LNCAP (cell line): ENCODE measurements at regions not wholly inside any gene's neighbourhood (a gene's known extent, or its start where the extent isn't known, plus 50 kb on each side); places are given as distances from the start of the nearest gene placed in this dataset.
A peak's percentile ranks its signal among the peaks of the same experiment; 100 is the strongest.

Source experiments
- CTCF ChIP-seq: fragments of 450-650 bp; IDR thresholded peaks from 2 replicates; pipeline ENCODE4 v1.5.1; 2017; ENCODE audit warnings: mild to moderate bottlenecking

- TF ChIP-seq CTCF: peak; percentile 70
These were observed 559.8 kb downstream of the SPATA31A6 start for GRCh38 chr9:42743030-42743814.

DNA sequence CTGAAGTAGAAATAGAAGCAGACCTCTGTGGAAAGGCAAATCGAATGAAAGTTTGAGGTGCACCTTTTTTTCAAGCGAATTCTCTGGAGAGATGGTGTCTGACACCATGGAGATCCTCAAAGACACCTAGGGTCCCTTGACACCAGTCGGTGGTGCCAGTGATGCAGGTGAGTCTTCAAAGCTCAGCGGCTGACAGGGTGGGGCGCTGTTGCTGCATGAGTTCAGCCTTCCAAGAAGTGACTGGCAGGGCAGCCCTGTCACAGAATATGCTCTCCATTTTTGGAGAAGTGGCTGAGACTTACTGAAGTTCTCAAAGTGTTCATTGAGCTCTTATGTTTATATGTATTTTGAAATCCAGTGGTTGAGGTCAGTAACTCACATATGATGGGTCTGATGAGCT lies 575.9 kb downstream of the SPATA31A6 start:
- TF ChIP-seq CTCF: peak; percentile 36

GRCh38 chr9:42798571-42798970 lies 615.1 kb downstream of the SPATA31A6 start:
- TF ChIP-seq CTCF: peak; percentile 35; the same call in 1 of the 2 replicates

DNA sequence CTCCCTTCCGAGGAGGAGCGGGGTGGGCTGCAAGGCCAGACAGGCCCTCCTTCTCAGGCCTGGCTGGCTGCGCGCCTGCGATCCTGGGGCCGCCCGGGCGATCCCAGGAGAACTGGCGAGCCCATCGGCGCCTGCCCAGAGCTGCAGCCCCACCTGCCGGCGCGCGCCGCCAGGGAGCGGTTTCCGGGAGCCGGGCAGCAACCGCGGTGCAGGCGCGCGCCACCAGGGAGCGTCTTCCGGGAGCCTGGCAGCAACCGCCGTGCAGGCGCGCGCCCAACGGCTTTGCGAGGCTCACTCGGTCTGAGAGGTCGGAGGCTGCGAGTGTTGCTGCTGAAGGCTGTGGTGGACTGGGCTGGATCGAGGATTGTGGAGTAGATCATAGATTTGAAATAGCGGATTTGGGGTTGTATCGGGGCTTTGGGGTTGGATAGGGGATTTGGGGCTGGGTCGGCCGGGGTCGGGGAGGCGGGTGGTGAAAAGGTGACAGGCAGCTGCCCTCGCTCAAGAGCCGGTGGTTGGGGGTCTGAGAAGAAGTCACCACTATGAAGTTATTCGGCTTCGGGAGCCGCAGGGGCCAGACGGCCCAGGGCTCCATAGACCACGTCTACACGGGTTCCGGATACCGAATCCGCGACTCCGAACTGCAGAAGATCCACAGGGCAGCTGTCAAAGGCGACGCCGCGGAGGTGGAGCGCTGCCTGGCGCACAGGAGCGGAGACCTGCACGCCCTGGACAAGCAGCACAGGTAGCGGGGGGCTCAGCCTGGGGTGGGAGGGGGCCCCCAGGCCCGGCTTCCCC lies 668.9 kb downstream of the SPATA31A6 start:
- peak; percentile 52 for TF ChIP-seq CTCF
